Karpas-422 (cell line): ENCODE measurements at regions not wholly inside any gene's neighbourhood (a gene's known extent, or its start where the extent isn't known, plus 50 kb on each side); places are given as distances from the start of the nearest gene placed in this dataset.

ENCODE experiments used
- DNase-seq: peaks from one replicate; pipeline ENCODE4 v3.0.0-alpha.2; 2015
- H2AFZ ChIP-seq: fragments of 200-600 bp; sonication (generic); 2 replicates; pipeline ENCODE4 v1.6.1; 2014; ENCODE audit warnings: antibody characterized with exemption, low read length, mixed read lengths
- H3K27ac ChIP-seq: fragments of 200-600 bp; sonication (generic); 2 replicates; pipeline ENCODE4 v1.5.1; 2014; ENCODE audit warnings: mild to moderate bottlenecking, low read length, moderate library complexity
- H3K27me3 ChIP-seq: fragments of 200-600 bp; sonication (generic); 2 replicates; pipeline ENCODE4 v1.6.1; 2014; ENCODE audit warnings: low read length, mixed read lengths
- H3K36me3 ChIP-seq: fragments of 200-600 bp; sonication (generic); 2 replicates; pipeline ENCODE4 v1.6.1; 2014; ENCODE audit warnings: low read length, mixed read lengths; ENCODE audit not compliant: insufficient read depth
- H3K4me1 ChIP-seq: fragments of 200-600 bp; sonication (generic); 2 replicates; pipeline ENCODE4 v1.6.1; 2014; ENCODE audit warnings: mild to moderate bottlenecking, low read length, mixed read lengths
- H3K4me2 ChIP-seq: fragments of 200-600 bp; sonication (generic); 2 replicates; pipeline ENCODE4 v1.6.1; 2014; ENCODE audit warnings: low read length, low read depth, mild to moderate bottlenecking; ENCODE audit not compliant: poor library complexity, severe bottlenecking
- H3K4me3 ChIP-seq: fragments of 200-600 bp; sonication (generic); 2 replicates; pipeline ENCODE4 v1.5.1; 2014; ENCODE audit warnings: mild to moderate bottlenecking, antibody characterized with exemption, low read length, mixed read lengths
- H3K79me2 ChIP-seq: fragments of 200-600 bp; sonication (generic); 2 replicates; pipeline ENCODE4 v1.6.1; 2014; ENCODE audit warnings: mild to moderate bottlenecking, low read length, mixed read lengths
- H3K9ac ChIP-seq: fragments of 200-600 bp; sonication (generic); 2 replicates; pipeline ENCODE4 v1.6.0; 2014; ENCODE audit warnings: low read length
- H3K9me2 ChIP-seq: fragments of 200-600 bp; sonication (generic), shearing (Covaris generic); replicated peaks from 2 replicates; pipeline ENCODE4 v1.6.0; 2014; ENCODE audit warnings: mild to moderate bottlenecking, low read length, moderate library complexity; ENCODE audit not compliant: insufficient read depth
- H3K9me3 ChIP-seq: fragments of 300-700, 200-600 bp; sonication (generic); 2 replicates; pipeline ENCODE4 v1.6.1; 2014; ENCODE audit warnings: low read length, mixed read lengths
- H4K20me1 ChIP-seq: fragments of 200-600 bp; sonication (generic); 2 replicates; pipeline ENCODE4 v1.6.1; 2014; ENCODE audit warnings: mild to moderate bottlenecking, antibody characterized with exemption, low read length, low read depth; ENCODE audit not compliant: insufficient read depth

- no peaks in the 10 kb centered on the region for H4K20me1 ChIP-seq
- no peak overlapping the region for H3K27ac ChIP-seq
- no peaks in the 10 kb centered on the region for H3K36me3 ChIP-seq
- H3K9me3 ChIP-seq: no peaks in the 10 kb centered on the region; the same call in 1 of the 2 replicates
- no peaks in the 10 kb centered on the region for H3K79me2 ChIP-seq
- DNase-seq: no peak
- H3K27me3 ChIP-seq: no peaks in the 10 kb centered on the region
- H3K4me2 ChIP-seq: no peak overlapping the region
- H3K9ac ChIP-seq: no peak overlapping the region
- no peak overlapping the region for H3K4me3 ChIP-seq
- H2AFZ ChIP-seq: no peak overlapping the region
- no peaks in the 10 kb centered on the region for H3K4me1 ChIP-seq
- H3K9me2 ChIP-seq: no peaks in the 10 kb centered on the region
Measured at GRCh38 chr5:167472566-167473108, 818.8 kb upstream of the WWC1 start.

- Histone ChIP-seq H2AFZ (no peak overlapping the region), H3K9me3 (no peaks in the 10 kb centered on the region), H3K79me2 (no peaks in the 10 kb centered on the region), H3K9me2 (no peaks in the 10 kb centered on the region; the same call in 1 of the 2 replicates), H3K36me3 (no peaks in the 10 kb centered on the region), H3K4me3 (no peak overlapping the region), H3K27me3 (no peaks in the 10 kb centered on the region), H3K4me1 (no peaks in the 10 kb centered on the region), H3K9ac (no peak overlapping the region), H3K4me2 (no peak overlapping the region), H4K20me1 (no peaks in the 10 kb centered on the region), H3K27ac (no peak overlapping the region)
- no peak for DNase-seq
Measured at GRCh38 chr5:167478188-167478587, 813.3 kb upstream of the WWC1 start.

GRCh38 chr5:167479779-167480178 is 811.7 kb upstream of the WWC1 start:
- DNase-seq: no peak
- H3K4me1 ChIP-seq: no peaks in the 10 kb centered on the region
- no peak overlapping the region for H3K9ac ChIP-seq
- no peaks in the 10 kb centered on the region for H4K20me1 ChIP-seq
- no peaks in the 10 kb centered on the region for H3K9me3 ChIP-seq
- H3K4me3 ChIP-seq: no peak overlapping the region
- H3K9me2 ChIP-seq: no peaks in the 10 kb centered on the region; the same call in 1 of the 2 replicates
- no peaks in the 10 kb centered on the region for H3K27me3 ChIP-seq
- no peaks in the 10 kb centered on the region for H3K79me2 ChIP-seq
- H3K4me2 ChIP-seq: no peak overlapping the region
- H3K36me3 ChIP-seq: no peaks in the 10 kb centered on the region
- no peak overlapping the region for H3K27ac ChIP-seq
- H2AFZ ChIP-seq: no peak overlapping the region

DNA sequence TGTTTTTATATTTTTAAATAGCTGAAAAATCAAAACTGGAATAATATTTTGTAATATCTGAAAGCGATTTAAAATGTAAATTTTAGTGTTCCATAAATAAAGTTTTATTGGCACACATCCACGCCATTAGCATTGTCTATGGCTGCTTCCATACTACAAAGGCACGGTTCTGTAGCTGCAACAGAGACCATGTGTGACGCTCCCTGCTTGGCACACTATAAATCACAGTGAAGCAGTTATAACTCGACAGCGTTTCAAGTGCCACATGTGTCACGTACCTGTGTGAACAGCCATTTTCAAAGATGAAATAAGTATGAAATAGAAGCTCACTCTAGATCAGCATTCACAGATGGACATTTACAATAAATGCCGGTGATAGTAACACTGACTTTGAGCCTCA is 810.1 kb upstream of the WWC1 start:
- Histone ChIP-seq H3K27ac (no peak overlapping the region), H3K9ac (no peak overlapping the region), H3K9me3 (no peaks in the 10 kb centered on the region), H3K36me3 (no peaks in the 10 kb centered on the region), H3K4me2 (no peak overlapping the region), H2AFZ (no peak overlapping the region), H3K4me1 (no peaks in the 10 kb centered on the region), H3K27me3 (no peaks in the 10 kb centered on the region), H3K4me3 (no peak overlapping the region), H3K9me2 (no peaks in the 10 kb centered on the region; the same call in 1 of the 2 replicates), H3K79me2 (no peaks in the 10 kb centered on the region), H4K20me1 (no peaks in the 10 kb centered on the region)
- no peak for DNase-seq

DNA sequence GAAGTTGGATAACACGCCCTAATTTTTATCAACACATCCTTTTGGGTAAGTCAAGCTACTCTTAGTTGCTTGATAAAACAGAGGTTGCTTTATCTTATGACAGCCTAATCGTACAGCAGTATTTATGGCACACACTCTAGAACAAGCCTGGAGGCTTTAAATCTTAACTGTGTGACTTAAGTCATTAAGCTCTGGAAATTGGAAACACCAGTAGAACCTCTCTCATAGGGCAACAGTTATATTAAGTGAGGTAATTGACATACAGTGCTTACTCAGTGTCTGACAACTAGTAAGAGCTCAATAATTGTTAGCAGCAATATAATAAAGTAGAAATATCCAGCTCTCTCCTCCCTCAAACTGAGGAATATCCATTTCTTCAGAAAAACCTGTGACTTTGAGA is 808.9 kb upstream of the WWC1 start:
- no peaks in the 10 kb centered on the region for H4K20me1 ChIP-seq
- no peaks in the 10 kb centered on the region for H3K4me1 ChIP-seq
- no peak overlapping the region for H3K4me2 ChIP-seq
- DNase-seq: no peak
- no peak overlapping the region for H2AFZ ChIP-seq
- H3K79me2 ChIP-seq: no peaks in the 10 kb centered on the region
- H3K9me2 ChIP-seq: no peaks in the 10 kb centered on the region; the same call in 1 of the 2 replicates
- no peaks in the 10 kb centered on the region for H3K9me3 ChIP-seq
- no peaks in the 10 kb centered on the region for H3K27me3 ChIP-seq
- no peak overlapping the region for H3K4me3 ChIP-seq
- H3K36me3 ChIP-seq: no peaks in the 10 kb centered on the region
- H3K9ac ChIP-seq: no peak overlapping the region
- no peak overlapping the region for H3K27ac ChIP-seq

DNA sequence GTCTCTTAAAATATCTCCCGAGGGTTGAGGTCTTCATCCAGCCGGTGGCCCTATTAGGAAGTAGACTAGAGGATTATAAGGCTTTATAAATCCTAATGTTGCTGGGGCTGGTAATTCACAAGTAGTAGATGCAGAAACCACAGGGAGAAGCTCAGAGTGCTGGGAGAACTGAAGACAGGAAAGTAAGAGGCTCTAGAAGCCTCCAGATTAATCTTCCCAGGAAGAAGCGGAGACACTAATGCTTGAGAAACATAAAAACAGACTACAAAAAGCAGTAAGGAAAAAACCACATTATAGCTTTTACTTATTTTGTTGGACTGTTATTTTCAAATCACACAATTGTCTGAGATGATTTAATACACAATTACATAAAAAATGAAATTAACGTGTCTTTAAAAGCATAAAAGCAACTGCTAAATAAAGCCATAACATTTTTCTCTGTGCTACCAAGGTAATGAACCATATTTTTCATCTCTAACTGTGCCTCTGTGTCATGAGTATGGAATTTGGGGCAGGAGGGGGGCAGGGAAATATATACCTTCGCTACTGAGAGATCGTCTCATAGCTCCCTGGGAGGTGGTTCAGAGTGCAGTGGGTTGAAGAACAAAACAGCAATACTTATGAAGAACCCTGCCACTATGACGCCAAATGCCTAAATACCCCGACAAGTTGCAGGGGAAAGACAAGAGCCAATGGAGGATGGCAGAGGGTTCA is 806.2 kb upstream of the WWC1 start:
- no peak for DNase-seq
- H3K27me3 ChIP-seq: no peaks in the 10 kb centered on the region
- no peaks in the 10 kb centered on the region; the same call in 1 of the 2 replicates for H3K9me2 ChIP-seq
- no peak overlapping the region for H3K27ac ChIP-seq
- no peaks in the 10 kb centered on the region for H3K79me2 ChIP-seq
- H4K20me1 ChIP-seq: no peaks in the 10 kb centered on the region
- no peak overlapping the region for H3K4me2 ChIP-seq
- H3K4me1 ChIP-seq: no peaks in the 10 kb centered on the region
- H3K9me3 ChIP-seq: no peaks in the 10 kb centered on the region
- H3K4me3 ChIP-seq: no peak overlapping the region
- no peak overlapping the region for H2AFZ ChIP-seq
- H3K9ac ChIP-seq: no peak overlapping the region
- no peaks in the 10 kb centered on the region for H3K36me3 ChIP-seq

DNA sequence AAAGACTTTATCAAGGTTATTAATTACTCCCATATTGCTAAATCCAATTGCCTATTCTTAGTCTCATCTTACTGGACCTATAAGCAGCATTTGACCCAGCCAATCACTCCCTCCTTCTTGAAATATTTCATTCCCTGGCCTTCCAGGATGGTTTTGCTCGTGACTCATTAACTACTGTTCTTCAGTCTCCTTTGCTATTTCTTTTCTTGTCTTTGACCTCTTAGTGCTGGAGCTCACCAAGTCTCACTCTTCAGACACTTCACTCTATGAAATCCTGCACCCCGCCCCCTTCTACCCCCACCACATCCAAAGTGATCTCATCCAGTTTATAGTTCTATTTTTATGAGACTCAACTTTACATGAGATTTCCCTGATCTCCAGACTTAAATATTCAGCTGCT is 803.1 kb upstream of the WWC1 start:
- H3K79me2 ChIP-seq: no peaks in the 10 kb centered on the region
- H3K4me3 ChIP-seq: no peak overlapping the region
- peaks cover 2% of the 10 kb centered on the region; the same call in 1 of the 2 replicates for H3K9me2 ChIP-seq
- H3K9ac ChIP-seq: no peak overlapping the region
- H3K27ac ChIP-seq: no peak overlapping the region
- H2AFZ ChIP-seq: no peak overlapping the region
- no peak overlapping the region for H3K4me2 ChIP-seq
- DNase-seq: no peak
- H4K20me1 ChIP-seq: no peaks in the 10 kb centered on the region
- H3K9me3 ChIP-seq: no peaks in the 10 kb centered on the region
- H3K36me3 ChIP-seq: no peaks in the 10 kb centered on the region
- H3K4me1 ChIP-seq: no peaks in the 10 kb centered on the region
- H3K27me3 ChIP-seq: no peaks in the 10 kb centered on the region

DNA sequence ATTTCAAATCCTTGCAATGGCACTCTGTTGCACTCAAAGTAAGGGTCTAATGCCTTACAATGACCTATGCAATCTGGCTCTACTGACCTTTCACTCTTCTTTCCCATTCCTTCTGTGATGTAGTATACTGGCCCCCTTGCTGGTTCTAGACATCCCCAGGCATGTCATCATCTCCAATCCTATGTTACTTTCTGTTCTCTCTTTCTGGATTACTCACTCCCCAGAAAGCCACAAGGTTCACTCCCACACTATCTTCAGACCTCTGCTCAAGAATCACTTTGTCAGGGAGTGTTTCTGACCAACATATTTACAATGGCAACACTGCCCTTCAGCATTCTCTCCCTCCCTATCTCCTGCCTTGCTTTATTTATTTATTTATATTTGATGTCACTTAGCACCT is 802.2 kb upstream of the WWC1 start:
- Histone ChIP-seq H3K79me2 (no peaks in the 10 kb centered on the region), H3K27ac (no peak overlapping the region), H3K4me3 (no peak overlapping the region), H3K9me3 (no peaks in the 10 kb centered on the region), H3K36me3 (no peaks in the 10 kb centered on the region), H3K4me1 (no peaks in the 10 kb centered on the region), H3K9me2 (peaks cover 3% of the 10 kb centered on the region; the same call in 1 of the 2 replicates), H4K20me1 (no peaks in the 10 kb centered on the region), H3K9ac (no peak overlapping the region), H3K27me3 (no peaks in the 10 kb centered on the region), H3K4me2 (no peak overlapping the region), H2AFZ (no peak overlapping the region)
- DNase-seq: no peak
